Testis (tissue), 2 donors: ENCODE measurements at regions not wholly inside any gene's neighbourhood (a gene's known extent, or its start where the extent isn't known, plus 50 kb on each side); places are given as distances from the start of the nearest gene placed in this dataset.

ENCODE experiments used
- POLR2A ChIP-seq: fragments of 450-650 bp; IDR thresholded peaks from one replicate; pipeline ENCODE4 v1.6.1; 2017; ENCODE audit warnings: antibody characterized with exemption, mild to moderate bottlenecking, moderate library complexity
- TF ChIP-seq, protein P1 (sequence below), 3 experiments: fragments of 450-650 bp in 2 of 3; fragments of 200-600 bp in 1 of 3; sonication (generic) in 1 of 3; IDR thresholded peaks; one replicate each; pipeline ENCODE4 v1.5.1; 2016 to 2019; ENCODE audit warnings: antibody characterized with exemption in 3 of 3, mild to moderate bottlenecking in 2 of 3, moderate library complexity in 1 of 3

DNA sequence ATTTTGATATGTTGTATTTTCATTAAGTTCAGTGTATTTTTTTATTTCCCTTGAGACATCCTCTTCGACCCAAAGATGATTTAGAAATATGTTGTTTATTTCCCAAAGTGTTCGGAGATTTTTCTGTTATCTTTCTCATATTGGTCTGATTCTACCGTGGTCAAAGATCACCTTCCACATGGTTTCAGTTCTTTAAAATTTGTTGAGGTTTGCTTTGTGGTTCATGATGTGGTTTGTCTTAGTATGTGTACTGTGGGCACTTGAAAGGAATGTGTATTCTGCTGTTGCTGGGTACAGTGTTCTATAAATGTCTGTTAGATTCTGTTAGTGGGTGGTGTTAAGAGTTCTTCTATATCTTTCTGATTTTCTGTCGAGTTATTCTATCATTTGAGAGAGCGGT lies 103.4 kb upstream of the FHIT start:
- TF ChIP-seq, protein P1, sequence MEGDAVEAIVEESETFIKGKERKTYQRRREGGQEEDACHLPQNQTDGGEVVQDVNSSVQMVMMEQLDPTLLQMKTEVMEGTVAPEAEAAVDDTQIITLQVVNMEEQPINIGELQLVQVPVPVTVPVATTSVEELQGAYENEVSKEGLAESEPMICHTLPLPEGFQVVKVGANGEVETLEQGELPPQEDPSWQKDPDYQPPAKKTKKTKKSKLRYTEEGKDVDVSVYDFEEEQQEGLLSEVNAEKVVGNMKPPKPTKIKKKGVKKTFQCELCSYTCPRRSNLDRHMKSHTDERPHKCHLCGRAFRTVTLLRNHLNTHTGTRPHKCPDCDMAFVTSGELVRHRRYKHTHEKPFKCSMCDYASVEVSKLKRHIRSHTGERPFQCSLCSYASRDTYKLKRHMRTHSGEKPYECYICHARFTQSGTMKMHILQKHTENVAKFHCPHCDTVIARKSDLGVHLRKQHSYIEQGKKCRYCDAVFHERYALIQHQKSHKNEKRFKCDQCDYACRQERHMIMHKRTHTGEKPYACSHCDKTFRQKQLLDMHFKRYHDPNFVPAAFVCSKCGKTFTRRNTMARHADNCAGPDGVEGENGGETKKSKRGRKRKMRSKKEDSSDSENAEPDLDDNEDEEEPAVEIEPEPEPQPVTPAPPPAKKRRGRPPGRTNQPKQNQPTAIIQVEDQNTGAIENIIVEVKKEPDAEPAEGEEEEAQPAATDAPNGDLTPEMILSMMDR (IDR thresholded peaks at IDR 0.05), result no peak
- no peak for TF ChIP-seq POLR2A
